Hepatocyte (in vitro differentiated cells): ENCODE measurements at regions not wholly inside any gene's neighbourhood (a gene's known extent, or its start where the extent isn't known, plus 50 kb on each side); places are given as distances from the start of the nearest gene placed in this dataset.

ENCODE experiments used
- EZH2phosphoT487 ChIP-seq: fragments of 200-600 bp; sonication (generic); IDR thresholded peaks from one replicate; pipeline ENCODE4 v1.6.1; 2018; ENCODE audit warnings: antibody characterized with exemption, mild to moderate bottlenecking, low read depth, moderate library complexity; ENCODE audit not compliant: unreplicated experiment, severe bottlenecking
- TF ChIP-seq, protein P1 (sequence below): fragments of 200-600 bp; sonication (generic); IDR thresholded peaks from 2 replicates; pipeline ENCODE4 v1.5.1; 2016; ENCODE audit warnings: antibody characterized with exemption, mild to moderate bottlenecking; ENCODE audit not compliant: poor library complexity

- no peak for TF ChIP-seq EZH2phosphoT487
- TF ChIP-seq, protein P1, sequence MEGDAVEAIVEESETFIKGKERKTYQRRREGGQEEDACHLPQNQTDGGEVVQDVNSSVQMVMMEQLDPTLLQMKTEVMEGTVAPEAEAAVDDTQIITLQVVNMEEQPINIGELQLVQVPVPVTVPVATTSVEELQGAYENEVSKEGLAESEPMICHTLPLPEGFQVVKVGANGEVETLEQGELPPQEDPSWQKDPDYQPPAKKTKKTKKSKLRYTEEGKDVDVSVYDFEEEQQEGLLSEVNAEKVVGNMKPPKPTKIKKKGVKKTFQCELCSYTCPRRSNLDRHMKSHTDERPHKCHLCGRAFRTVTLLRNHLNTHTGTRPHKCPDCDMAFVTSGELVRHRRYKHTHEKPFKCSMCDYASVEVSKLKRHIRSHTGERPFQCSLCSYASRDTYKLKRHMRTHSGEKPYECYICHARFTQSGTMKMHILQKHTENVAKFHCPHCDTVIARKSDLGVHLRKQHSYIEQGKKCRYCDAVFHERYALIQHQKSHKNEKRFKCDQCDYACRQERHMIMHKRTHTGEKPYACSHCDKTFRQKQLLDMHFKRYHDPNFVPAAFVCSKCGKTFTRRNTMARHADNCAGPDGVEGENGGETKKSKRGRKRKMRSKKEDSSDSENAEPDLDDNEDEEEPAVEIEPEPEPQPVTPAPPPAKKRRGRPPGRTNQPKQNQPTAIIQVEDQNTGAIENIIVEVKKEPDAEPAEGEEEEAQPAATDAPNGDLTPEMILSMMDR, result no peak
Measured at GRCh38 chr6:126667728-126668127, 327.8 kb downstream of the CENPW start.
